Glutamatergic neuron (in vitro differentiated cells): ENCODE measurements at regions not wholly inside any gene's neighbourhood (a gene's known extent, or its start where the extent isn't known, plus 50 kb on each side); places are given as distances from the start of the nearest gene placed in this dataset.
"Not testable (repeated sequence)": the region's sequence is repeated elsewhere in the genome, so short reads cannot be mapped to it uniquely, and the experiment has no call there.

Experiments
- DNase-seq: peaks from one replicate; pipeline ENCODE4 v3.0.0; 2022
- H3K27ac Mint-ChIP-seq: one replicate; pipeline ENCODE4 v1.8.0; 2020; ENCODE audit warnings: mild to moderate bottlenecking, mixed read lengths, inconsistent platforms; ENCODE audit not compliant: unreplicated experiment
- H3K27me3 Mint-ChIP-seq: one replicate; pipeline ENCODE4 v1.8.0; 2020; ENCODE audit warnings: mild to moderate bottlenecking, moderate library complexity, mixed read lengths, inconsistent platforms; ENCODE audit not compliant: unreplicated experiment
- H3K36me3 Mint-ChIP-seq: one replicate; pipeline ENCODE4 v1.8.0; 2020; ENCODE audit warnings: mild to moderate bottlenecking, mixed read lengths, inconsistent platforms; ENCODE audit not compliant: unreplicated experiment
- H3K4me1 Mint-ChIP-seq: one replicate; pipeline ENCODE4 v1.8.0; 2020; ENCODE audit warnings: mild to moderate bottlenecking, low read depth, mixed read lengths, inconsistent platforms; ENCODE audit not compliant: unreplicated experiment
- H3K4me3 Mint-ChIP-seq: one replicate; pipeline ENCODE4 v1.8.0; 2020; ENCODE audit warnings: mild to moderate bottlenecking, mixed read lengths, inconsistent platforms; ENCODE audit not compliant: unreplicated experiment
- H3K9me3 Mint-ChIP-seq: one replicate; pipeline ENCODE4 v1.8.0; 2020; ENCODE audit warnings: mild to moderate bottlenecking, moderate library complexity, mixed read lengths, inconsistent platforms; ENCODE audit not compliant: unreplicated experiment
- CTCF ChIP-seq: fragments of 200-600 bp; sonication (generic); IDR thresholded peaks from one replicate; pipeline ENCODE4 v1.5.0; 2021; ENCODE audit not compliant: partially characterized antibody, unreplicated experiment

GRCh38 chrX:123788193-123788592 is 55.3 kb upstream of the THOC2 start:
- H3K27me3 Mint-ChIP-seq, H3K4me1 Mint-ChIP-seq, H3K9me3 Mint-ChIP-seq, H3K36me3 Mint-ChIP-seq, H3K27ac Mint-ChIP-seq, DNase-seq, H3K4me3 Mint-ChIP-seq: not testable (repeated sequence)

- peaks cover 2% of the 10 kb centered on the region for H3K9me3 Mint-ChIP-seq
- no peaks in the 10 kb centered on the region for H3K36me3 Mint-ChIP-seq
- TF ChIP-seq CTCF = no peak
- no peak for DNase-seq
- no peaks in the 10 kb centered on the region for H3K4me1 Mint-ChIP-seq
- H3K4me3 Mint-ChIP-seq = no peak overlapping the region
- no peaks in the 10 kb centered on the region for H3K27me3 Mint-ChIP-seq
- H3K27ac Mint-ChIP-seq = no peak overlapping the region
Observed at GRCh38 chrX:123788744-123789143, 55.9 kb upstream of the THOC2 start.

GRCh38 chrX:123797543-123798447 is 62.1 kb upstream of the XIAP start:
- no peaks in the 10 kb centered on the region for H3K9me3 Mint-ChIP-seq
- no peaks in the 10 kb centered on the region for H3K27me3 Mint-ChIP-seq
- no peak overlapping the region for H3K4me3 Mint-ChIP-seq
- DNase-seq = no peak
- TF ChIP-seq CTCF = no peak
- H3K36me3 Mint-ChIP-seq = no peaks in the 10 kb centered on the region
- no peak overlapping the region for H3K27ac Mint-ChIP-seq
- H3K4me1 Mint-ChIP-seq = no peaks in the 10 kb centered on the region

- not testable (repeated sequence) for H3K27me3 Mint-ChIP-seq, H3K4me3 Mint-ChIP-seq, DNase-seq, H3K36me3 Mint-ChIP-seq, H3K4me1 Mint-ChIP-seq, H3K9me3 Mint-ChIP-seq, H3K27ac Mint-ChIP-seq
Observed at GRCh38 chrX:123798706-123799430, 61.0 kb upstream of the XIAP start.

- Mint-ChIP-seq H3K27me3 (no peaks in the 10 kb centered on the region), H3K27ac (no peak overlapping the region), H3K4me3 (no peak overlapping the region), H3K36me3 (no peaks in the 10 kb centered on the region), H3K9me3 (no peaks in the 10 kb centered on the region), H3K4me1 (no peaks in the 10 kb centered on the region)
- no peak for DNase-seq
- TF ChIP-seq CTCF = no peak
Observed at GRCh38 chrX:123801901-123802300, 58.0 kb upstream of the XIAP start.

- no peak for DNase-seq
- no peaks in the 10 kb centered on the region for H3K4me1 Mint-ChIP-seq
- no peak for TF ChIP-seq CTCF
- H3K9me3 Mint-ChIP-seq = no peaks in the 10 kb centered on the region
- H3K27me3 Mint-ChIP-seq = no peaks in the 10 kb centered on the region
- H3K27ac Mint-ChIP-seq = peak overlapping the region; percentile 31
- no peaks in the 10 kb centered on the region for H3K36me3 Mint-ChIP-seq
- H3K4me3 Mint-ChIP-seq = no peak overlapping the region
Observed at GRCh38 chrX:123803331-123803983, 56.4 kb upstream of the XIAP start.

- not testable (repeated sequence) for H3K4me3 Mint-ChIP-seq, H3K9me3 Mint-ChIP-seq, H3K27me3 Mint-ChIP-seq, DNase-seq, H3K36me3 Mint-ChIP-seq, H3K4me1 Mint-ChIP-seq, H3K27ac Mint-ChIP-seq
Observed at GRCh38 chrX:123803984-123804365, 55.9 kb upstream of the XIAP start.
